CD4-positive, alpha-beta T cell treated with Interleukin-4 for 4 hours (primary cell): ENCODE measurements at regions not wholly inside any gene's neighbourhood (a gene's known extent, or its start where the extent isn't known, plus 50 kb on each side); places are given as distances from the start of the nearest gene placed in this dataset.
"Not testable (repeated sequence)": the region's sequence is repeated elsewhere in the genome, so short reads cannot be mapped to it uniquely, and the experiment has no call there.

Source experiments
- DNase-seq: peaks from one replicate; pipeline ENCODE4 v3.0.0-alpha.2; 2020

DNA sequence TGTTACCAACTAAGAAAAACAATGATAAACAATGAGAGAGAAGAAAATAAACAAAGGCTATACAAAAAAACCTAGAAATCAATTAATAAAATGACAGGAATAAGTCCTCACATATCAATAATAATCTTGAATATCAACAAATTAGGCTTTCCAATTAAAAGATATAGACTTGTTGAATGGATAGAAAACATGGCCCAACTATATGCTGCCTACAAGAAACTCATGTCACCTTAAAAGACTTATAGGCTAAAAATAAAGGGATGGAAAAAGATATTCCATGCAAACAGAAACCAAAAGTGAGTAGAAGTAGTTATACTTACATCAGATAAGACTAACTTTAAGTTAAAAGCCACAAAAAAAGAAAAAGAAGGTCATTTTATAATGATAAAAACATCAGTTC is 183.9 kb downstream of the MYRFL start:
- no peak for DNase-seq

GRCh38 chr12:70011353-70011752 is 186.3 kb downstream of the MYRFL start:
- DNase-seq = no peak

GRCh38 chr12:70013016-70013415 is 188.0 kb downstream of the MYRFL start:
- DNase-seq = not testable (repeated sequence)

DNA sequence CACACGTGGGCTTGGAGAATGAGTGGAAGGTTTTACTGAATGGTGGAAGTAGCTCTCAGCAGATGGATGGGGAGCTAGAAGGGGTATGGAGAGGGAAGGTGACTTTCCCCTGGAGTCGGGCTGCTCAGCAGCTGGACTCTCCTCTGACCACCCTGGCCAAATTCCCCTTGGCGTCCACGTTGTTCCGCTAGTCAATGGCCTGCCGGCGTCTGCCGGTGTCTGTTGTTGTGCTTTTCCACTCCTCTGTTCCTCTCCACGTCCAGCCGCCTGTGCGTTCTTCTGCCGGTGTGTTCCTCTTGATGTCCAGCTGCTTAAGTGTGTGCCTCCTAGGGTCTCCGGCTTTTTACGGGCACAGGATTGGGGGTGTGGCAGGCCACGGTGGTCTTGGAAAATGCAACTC is 203.5 kb downstream of the MYRFL start:
- no peak for DNase-seq

- no peak for DNase-seq
Observed at GRCh38 chr12:70028918-70029317, 203.9 kb downstream of the MYRFL start.

DNA sequence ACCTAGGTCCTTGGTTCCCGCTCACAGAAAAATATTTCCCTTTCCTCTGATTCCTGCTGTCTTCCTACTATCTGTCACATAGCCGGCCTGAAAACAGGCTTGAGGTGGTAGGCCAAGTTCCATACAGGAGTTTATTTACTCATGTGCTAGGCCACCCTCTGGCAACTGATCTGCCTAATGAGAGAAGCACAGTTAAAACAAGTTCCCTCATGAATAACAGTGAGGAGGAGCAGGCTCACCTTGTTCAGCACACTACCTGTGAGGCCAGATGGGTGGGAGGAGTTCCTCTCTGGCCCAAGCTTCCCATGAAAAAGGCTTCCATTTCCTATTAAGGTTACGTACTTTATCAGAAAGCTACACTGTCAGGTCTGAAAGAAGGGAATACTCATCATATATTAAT is 206.0 kb downstream of the MYRFL start:
- no peak for DNase-seq

GRCh38 chr12:70032076-70032475 is 207.0 kb downstream of the MYRFL start:
- no peak for DNase-seq

DNA sequence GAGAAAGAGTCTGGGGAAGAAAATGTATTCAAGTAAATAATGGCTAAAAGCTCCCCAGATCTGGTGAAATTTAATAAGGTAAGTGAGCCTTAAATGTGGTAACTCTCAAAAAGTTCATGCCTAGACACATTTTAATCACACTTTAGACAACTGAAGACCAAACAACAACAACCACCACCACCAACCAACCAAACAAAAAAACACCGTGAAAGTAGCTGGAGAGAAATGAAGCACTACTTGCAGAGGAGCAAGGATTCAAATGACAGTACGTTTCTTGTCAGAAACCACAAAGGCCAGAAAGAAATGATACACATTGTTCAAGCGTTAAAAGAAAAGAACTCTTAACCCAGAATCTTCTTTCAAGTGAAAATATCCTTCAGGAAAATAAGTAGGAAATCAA is 208.3 kb downstream of the MYRFL start:
- DNase-seq = no peak

DNA sequence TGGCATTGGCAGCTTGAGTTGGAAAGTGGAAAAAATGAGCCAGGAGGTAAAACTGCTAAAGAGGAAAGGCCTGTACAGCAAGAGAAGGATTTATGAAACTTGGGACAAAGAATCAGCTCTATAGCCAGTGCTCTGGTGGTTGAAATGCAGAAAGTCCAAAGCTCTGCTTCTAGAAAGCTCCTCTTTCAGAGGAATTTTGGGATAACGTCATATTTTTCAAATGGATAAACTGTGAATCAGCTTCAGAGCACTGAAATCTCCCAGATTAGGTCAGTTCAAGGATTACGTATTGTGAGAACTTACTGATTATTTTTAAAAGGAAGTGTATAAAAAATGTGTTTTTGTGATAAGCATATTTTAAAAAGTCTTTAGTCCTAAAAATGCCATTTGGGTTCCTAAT is 203.1 kb upstream of the CNOT2 start:
- no peak for DNase-seq

- DNase-seq = no peak
Observed at GRCh38 chr12:70042675-70043074, 200.6 kb upstream of the CNOT2 start.

GRCh38 chr12:70043490-70044138 is 199.6 kb upstream of the CNOT2 start:
- DNase-seq = no peak

- DNase-seq = no peak
Observed at GRCh38 chr12:70044167-70044566, 199.1 kb upstream of the CNOT2 start.

DNA sequence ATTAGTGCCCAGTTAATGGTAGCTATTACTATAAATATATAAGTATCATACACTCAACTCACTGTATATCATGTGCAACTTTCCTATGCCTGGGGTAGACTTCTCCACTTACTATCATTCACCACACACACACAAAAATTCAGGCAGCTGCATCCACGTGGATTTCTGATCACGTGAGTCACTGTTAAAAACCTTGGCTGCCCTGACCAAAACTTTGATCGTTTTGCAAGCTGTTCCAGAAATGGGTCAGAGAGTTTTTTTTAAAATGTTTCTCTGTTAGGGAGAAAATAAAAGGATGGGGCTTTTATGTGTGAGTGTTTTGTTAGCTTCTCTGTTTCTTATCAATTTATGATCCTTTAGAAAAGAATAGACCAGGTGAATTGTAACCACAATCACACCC is 198.2 kb upstream of the CNOT2 start:
- DNase-seq = no peak

- DNase-seq = no peak
Observed at GRCh38 chr12:70045514-70045913, 197.7 kb upstream of the CNOT2 start.

DNA sequence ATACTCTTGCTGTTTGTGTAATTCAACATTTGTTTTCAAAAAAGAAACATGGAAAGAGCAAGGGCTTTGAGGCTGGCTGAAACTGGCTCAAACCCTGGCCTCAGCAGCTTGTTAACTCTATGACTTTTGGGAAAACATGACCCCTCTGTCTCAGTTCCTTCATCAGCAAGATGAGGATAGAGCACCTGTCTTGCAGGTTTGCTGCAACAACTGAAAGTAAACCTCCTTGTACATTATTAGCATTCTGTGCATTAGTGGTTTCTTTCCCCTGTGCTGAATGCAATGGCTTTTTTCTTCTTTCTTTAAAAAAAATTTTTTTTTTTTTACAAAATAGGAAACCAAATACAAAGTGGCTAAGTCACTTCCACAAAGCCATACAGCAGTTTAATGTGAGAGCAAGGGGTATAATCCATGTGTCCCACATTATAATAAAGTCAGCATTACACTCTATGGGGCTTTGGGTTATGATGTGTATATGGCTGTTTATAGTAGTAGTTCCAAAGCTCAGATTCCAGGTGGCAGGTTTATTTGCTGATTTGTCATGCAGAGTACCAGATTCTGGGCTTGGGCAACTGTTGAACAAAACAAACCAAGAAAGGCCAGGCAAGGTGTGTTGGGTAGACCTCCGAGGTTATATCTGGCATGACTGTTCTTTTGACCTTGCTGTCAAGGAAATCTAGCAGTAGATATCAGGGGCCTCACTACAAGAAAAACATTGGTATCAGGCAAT is 194.5 kb upstream of the CNOT2 start:
- no peak for DNase-seq

- peak; percentile 51 for DNase-seq
Observed at GRCh38 chr12:70049596-70050360, 193.5 kb upstream of the CNOT2 start.

DNA sequence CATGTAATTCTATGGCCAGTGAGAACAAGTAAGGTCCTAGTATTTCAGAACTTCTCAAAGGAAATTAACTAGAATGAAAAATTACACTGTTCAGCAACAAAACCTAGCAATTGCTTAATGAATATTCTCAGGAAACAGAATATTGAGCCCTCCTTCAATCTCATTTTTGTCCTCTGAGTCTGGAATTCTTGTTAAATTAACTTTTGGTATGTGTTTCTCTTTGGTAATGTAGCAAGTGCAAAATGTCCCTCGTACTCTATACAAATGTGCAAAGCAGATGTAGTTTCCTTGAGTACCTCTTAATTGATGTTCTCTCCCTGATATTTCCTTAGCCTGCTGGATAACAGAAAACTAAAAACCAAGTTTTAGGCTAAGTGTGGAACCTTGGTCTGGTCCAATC is 190.8 kb upstream of the CNOT2 start:
- DNase-seq = no peak

GRCh38 chr12:70052931-70053497 is 190.2 kb upstream of the CNOT2 start:
- peak; percentile 14 for DNase-seq

DNA sequence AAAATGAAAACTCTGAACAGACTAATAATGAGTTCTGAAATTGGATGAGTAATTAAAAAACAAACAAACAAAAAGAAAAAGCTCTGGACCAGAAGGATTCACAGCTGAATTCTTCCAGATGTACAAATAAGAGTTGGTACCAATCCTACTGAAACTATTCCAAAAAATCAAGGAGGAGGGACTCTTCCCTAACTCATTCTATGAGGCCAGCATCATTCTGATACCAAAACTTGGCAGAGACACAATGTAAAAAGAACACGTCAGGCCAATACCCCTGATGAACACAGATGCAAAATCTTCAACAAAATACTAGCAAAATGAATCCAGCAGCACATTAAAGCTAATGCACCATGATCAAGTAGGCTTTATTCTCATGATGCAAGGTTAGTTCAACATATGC is 183.9 kb upstream of the CNOT2 start:
- no peak for DNase-seq

GRCh38 chr12:70060634-70061033 is 182.6 kb upstream of the CNOT2 start:
- DNase-seq = no peak

DNA sequence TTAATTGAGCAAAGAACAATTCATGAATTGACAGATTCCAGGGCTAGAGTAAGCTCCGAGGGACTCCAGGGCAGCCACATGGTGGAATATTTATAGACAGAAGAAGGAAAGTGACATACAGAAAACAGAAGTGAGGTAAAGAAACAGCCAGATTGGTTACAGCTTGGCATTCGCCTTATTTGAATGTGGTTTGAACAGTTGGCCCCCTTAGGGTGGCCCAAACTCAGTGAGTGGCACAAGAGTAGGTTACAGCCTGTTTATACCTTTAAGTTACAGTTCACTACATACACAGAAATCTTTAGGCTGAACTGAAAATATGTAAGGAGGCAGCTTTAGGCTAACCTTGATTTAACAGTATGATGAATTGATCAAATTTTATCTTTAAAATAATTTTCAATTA is 174.5 kb upstream of the CNOT2 start:
- no peak for DNase-seq

DNA sequence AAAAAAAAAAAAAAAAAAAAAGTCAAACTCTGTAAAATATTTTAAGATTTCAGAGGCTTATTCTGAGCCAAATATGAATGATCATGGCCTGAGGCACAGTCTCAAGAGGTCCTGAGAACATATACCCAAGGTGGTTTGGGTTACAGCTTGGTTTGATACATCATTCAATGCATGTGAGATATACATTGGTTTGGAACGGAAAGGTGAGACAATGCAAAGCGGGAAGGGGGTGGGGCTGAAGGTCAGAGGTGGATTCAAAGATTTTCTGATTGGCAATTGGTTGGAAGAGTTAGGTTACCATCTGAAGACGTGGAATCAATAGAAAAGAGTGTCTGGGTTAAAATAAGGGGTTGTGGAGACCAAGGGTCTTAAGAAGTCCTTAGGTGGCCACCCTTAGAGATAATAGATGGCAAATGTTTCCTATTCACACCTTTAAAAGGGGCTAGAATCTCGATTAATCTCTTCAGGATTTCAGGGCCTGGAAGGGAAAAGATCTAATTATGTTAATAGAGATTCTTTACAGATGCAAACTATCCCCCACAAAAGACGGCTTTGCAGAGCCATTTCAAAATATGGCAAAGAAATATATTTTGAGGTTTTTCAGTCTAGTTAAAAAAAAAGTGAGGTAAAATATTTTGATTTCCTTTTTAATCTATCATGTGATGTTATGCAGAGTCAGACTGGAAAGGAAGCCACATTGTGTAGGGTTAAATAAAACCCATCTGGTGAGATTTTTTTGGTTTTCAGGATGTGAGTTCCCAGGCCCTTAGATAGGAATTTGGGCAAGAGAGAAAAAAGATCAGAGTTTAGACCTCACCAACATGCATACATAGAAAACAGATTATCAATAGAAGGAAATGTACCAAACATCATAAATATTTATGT is 173.8 kb upstream of the CNOT2 start:
- no peak for DNase-seq
